ENCODE measurements at regions not wholly inside any gene's neighbourhood (a gene's known extent, or its start where the extent isn't known, plus 50 kb on each side); places are given as distances from the start of the nearest gene placed in this dataset.

DNA sequence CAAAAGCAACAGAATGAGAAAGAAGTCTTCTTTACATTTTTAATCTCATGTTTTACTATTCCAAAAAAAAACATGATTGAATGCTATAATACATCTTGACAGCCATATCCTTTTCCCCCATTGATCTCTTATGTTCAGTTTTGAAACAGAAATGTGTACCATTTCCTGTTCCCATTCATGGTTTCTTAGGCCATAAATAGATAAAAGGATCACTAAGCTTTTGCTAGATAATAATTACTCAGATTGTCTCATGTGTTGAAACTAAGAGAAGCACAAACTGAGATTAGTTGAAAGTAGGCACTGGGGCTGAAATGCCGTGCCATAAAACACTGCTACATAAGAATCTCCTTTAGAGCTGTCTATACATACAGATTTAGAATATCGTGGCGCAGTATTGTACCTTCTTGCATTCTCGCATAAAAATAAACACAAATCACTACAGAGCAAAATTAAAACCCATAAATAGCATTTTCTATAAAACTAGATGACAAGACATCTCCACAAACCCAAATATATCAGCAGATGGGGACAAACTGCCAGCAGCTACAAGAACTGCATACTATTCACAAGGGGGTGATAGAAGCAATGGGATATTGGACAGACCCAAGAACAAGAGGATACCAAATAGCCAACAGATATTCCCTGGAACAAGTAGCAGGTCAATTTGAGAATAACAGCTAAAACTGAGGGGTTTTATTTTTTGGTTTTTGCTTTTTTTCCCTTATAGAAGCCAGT lies 405.3 kb upstream of the PRMT6 start:
- no peak for DNase-seq (ENCODE audit: low spot score)

DNA sequence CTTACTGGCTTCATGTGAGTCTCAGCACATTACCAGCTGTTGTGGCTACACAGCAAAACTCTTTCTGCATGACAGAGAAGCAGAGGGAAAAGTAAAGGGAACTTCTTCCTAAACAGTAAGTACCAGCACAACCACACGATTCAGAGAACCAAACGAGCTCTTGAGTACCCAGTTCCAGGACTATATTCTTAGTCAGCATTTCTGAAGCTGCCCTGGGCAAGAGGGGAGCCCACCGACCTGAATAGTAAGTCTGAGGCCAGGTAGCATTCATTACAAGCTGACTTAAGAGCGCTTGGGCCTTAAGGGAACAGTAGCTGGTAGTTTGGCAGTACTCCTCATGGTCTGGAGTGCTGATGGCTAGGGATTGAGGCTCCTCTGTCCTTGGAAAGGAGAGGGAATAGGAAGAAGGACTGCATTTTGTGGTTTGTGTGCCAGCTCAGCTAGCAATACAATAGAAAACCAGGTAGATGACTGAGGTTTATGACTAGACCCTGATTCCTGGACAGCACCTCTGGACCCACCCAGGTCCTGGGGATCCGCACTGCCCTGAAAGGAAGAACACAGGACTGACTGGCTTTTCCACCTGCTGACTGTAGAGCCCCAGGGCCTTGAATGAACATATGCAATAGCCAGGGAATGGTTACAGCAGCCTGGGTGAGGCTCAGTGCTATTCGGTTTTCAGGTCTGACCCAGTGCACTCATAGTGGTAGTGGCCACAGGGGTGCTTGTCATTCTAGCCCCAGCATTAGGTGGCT lies 396.8 kb upstream of the PRMT6 start:
- no peak for DNase-seq (ENCODE audit: low spot score)

DNA sequence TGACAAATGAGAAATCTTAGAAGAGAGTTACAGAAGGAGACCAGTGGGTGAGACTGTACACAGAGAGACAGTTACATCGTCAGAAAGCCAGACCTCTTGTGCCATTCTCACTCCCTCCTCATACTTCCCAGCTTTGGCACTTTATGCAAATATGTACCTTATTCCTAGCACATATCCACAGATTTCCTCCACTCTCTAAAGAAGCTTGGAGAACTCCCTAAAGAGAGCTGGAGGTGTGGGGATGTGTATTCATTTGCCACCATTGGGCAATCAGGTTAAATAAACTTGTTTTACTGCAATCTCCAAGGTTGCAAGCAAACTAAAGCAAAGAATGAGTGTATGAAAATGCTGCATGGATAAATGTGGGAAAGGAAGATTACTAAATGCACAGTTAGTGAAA lies 380.9 kb upstream of the PRMT6 start:
- no peak for DNase-seq (ENCODE audit: low spot score)

DNA sequence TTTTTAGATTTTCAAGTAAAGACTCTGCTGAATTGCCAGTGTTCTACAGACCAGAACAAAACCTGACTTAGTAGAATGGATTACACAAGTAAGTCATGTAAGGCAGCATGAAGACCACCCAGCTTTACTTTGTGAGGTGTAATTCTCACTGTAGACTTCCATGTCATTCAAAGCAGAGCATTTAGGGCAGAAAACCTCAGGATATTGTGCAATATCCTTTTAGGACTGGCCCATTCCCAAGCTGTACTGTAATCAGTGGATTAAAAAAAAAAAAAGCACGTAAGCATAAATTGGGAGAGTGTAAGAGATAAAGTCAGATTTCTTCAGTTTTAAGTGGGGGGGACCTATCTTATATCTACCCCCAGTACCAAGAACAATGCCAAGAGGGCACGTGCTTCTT lies 380.5 kb upstream of the PRMT6 start:
- no peak for DNase-seq (ENCODE audit: low spot score)

DNA sequence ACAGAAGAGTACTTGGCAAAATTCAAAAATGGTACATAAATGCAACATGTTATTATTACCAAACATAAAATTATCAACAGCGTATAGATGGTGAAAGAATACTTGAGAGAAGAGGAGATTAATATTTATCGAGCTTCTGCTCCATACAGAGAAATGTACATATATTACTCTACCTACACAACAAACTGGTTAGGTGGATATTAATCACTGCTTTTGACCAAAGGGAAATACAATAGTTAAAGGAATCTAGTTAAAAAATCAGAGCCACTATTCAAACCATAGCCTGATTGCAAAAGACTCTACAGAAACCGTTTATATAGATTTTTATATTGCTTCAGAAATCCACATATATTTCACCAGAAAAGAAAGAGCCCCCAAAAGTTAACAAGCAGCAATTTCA lies 379.3 kb upstream of the PRMT6 start:
- no peak for DNase-seq (ENCODE audit: low spot score)

DNA sequence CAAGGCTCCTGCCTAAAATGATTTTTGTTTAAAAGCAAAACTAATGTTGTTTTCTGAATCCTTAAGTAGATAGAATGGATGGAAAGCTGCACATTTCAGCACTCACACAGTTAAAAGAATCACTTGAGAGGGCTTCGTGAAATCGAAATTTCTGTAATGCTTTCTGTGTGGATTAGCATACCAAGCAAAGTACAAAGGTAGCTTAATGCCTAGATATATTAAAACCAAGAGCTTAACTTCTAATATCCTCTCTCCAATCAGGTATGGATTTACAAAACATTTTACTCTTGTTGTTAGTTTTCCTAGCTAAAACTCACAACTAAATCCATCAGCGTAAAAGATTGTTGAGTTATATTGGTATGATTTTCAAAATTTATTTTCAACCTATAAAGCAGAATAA lies 378.8 kb upstream of the PRMT6 start:
- no peak for DNase-seq (ENCODE audit: low spot score)

DNA sequence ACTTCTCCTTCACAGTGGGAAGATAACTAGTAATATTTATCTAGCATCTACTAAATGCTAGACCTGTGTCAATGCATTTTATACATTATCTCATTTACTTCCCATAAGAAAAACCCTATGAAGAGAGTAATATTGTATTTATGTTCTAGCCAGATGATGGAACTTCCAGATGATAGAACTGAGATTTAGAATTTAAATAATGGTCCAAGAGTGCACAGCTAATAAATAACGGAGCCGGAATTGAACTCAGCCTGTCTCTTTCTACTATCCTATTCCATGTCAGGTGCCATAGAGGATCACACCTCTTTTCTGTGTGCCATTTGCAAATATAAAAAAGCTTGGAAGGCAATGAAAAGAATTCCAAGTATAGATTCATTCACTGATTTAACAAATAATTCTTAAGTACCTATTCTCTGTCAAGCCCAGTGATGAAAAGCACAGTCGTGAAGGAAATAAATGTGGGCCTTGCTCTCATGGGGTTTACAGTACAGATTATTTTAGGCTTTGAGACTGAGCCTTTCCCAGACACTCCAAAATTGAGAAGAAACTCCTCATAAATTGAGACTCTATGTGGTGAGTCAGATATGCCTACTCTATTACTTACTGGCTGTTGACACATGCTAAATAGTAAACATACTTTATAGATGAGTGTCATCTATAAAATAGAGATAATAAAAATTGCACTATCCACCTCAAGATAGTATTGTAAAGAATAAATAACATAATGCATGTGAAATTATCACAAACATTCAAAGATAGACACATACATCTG lies 378.0 kb upstream of the PRMT6 start:
- DNase-seq (ENCODE audit: low spot score), result no peak

DNA sequence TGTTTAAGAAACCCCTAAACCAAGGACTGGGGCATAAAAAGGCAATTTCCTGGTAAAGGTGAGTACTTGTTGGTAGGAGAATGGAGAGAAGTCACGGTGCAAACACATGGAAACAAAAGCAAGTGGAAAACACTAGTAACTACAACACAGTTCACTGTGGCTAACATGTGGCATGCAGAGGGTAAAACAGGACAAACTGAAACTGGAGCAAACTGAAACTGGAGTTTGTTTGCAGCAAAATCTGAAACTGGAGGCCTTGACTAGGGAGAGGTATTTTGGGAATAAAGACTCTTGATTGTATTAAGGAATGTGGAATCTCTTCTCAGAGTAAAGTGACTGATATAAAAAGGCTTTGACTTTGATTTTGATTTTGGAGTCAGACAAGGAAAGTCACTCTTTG lies 376.3 kb upstream of the PRMT6 start:
- no peak for DNase-seq (ENCODE audit: low spot score)

DNA sequence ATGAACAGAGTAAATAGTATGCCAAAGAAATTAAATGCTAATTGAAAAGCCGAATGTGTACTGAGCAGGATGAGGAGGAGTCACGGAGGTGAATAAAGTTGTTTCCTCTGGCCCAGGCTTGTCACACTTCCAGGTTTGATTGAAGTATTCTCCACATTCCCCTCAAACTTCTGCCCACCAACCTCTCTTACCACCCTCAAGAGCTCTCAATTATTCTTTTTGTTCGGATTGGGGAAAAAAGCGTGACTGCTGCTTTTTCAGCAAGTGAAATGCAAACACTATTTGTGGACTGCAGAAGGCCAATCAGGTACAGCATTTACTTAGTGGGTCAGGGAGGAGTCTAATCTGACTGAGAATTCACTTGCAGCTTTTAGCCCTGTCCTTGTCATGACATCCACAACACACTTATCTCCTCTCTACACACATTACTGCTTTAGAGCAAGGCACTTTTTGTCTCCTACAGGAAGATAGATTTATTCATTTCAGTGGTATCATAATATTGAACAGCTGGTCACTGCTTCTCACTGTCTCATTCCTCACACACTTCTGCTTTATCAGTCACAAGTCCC lies 375.6 kb upstream of the PRMT6 start:
- no peak for DNase-seq (ENCODE audit: low spot score)

DNA sequence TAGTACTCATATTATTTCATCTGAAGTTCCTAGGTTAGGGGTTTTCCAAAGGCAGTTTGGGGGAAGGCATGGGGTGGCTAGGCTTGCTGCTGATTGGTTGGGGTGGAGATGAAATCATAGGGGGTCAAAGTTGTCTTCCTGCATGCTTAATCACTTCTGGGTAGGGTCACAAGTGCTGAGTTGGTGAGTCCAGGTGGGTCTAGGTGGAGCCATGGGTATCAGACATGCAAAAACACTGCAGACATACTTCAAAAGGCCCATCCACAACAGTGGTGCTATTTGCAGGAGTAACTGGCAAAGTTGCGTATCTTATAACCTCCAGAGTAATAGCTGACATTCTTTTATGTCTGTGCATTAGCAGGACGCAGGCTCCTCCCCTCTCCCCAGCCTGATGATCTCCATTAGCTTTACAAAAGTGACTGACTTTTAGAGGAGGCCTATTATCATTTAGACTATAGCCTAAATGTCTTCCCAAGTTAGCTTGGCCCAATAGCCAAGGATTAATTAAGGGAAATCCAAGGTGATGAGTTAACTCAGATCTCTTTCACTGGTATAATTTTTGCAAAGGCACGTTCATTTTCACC lies 374.4 kb upstream of the PRMT6 start:
- no peak for DNase-seq (ENCODE audit: low spot score)

DNA sequence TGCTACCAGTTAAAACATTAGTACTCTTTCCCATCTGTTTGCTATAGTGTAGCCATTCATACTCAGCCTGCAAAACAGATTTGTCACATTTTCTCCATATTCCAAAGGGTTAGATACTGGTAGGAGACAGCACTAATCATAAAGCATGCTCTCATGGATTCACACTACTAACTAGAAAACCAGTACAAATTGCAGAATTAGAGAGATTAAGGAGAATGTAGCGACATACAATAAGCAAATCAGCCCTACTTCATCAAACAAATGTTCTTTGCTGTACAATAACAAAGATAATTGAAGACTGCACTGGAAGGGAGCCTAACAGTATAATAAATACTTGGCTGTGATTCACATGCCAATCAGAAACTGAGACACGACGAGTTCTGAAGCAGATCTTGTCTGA lies 368.0 kb upstream of the PRMT6 start:
- no peak for DNase-seq (ENCODE audit: low spot score)

DNA sequence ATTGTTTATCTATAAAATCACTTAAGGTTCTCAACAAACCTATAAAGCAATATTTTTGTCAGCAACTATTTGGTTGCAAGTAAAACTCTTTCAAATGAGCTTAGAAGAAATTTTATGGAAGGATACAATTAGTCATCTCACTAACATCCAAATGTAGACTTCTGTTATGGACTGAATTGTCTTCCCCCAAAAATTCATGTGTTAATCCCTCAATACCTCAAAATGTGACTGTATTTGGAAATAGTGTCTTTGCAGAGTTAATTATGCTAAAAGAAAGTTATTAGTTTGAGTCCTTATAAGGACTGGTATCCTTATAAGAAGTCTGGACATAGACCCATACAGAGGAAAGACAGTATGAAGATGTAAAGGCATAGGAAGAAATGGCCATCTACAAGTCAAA lies 357.8 kb upstream of the PRMT6 start:
- no peak for DNase-seq (ENCODE audit: low spot score)

DNA sequence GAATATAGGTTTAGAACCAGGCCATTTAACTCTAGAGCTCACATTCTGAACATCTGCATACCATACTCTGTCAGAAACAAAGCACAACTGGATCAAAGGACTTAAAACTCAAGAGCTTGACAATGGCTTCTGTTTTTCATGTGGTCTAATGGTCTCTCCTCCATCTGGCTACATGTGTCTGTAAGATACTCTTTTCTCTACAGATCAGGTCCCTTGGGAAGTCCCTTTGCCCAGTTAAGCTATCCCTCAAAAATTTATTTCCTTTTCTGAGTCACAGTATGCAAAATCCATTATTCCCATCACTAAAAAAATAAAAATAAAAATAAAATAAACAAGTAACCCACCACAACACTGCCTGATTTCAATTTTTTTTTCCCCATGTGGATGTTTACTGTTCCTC lies 357.0 kb upstream of the PRMT6 start:
- DNase-seq (ENCODE audit: low spot score), result no peak

DNA sequence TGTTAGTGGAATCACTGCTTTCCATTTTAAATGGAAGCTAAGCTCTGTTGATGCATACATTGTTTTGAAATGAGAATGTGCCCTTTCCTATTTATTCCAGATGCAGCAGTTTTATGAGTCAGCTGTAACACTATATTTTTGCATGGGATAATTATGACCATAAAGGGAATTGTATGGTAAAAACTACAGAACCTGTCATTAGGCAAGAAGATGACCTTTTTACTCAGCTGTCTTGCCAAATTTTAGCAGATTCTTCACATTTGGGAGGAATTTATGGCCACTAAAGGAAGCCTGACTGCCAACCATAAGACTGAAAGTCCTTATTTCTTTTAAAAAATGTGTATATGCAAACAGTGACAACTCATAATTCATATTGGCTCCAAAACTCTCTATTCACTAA lies 356.3 kb upstream of the PRMT6 start:
- no peak for DNase-seq (ENCODE audit: low spot score)

DNA sequence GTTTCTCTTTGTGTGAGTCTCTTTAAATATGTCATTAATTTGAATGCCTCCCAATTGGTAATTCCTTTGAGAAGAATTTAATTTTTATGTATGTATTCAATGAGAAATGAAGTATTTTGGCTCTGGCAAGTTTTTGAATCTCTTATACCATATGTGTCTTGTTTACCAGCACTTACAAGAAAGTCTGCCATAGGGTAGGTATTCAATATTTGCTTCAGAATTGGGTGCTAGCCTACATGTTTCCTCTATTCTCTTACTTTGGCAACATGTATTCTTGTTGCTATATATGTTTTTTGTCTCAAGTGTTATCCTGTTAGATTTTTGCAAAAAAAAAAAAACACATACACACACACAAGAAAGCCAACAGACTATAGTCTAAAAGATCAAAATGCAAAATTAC lies 350.5 kb upstream of the PRMT6 start:
- DNase-seq (ENCODE audit: low spot score), result no peak

DNA sequence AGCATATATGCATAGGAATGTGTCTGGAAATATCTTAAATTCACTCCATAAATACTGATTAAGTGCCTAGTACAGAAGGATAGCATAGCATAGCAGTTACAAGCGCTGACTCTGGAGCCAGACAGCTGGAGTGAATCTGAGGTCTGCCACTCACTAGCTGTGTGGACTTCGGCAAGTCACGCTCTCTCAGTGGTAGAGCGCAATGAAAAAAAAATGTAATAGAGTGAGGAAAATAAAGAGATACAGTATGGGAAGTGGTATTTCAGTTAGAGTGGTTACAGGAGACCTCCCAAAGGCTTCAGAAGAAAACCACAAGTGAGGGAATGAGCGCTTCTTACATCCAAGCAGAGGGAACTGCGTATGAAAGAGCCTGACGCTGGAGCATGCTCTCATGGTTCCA lies 338.9 kb upstream of the PRMT6 start:
- no peak for DNase-seq (ENCODE audit: low spot score)

DNA sequence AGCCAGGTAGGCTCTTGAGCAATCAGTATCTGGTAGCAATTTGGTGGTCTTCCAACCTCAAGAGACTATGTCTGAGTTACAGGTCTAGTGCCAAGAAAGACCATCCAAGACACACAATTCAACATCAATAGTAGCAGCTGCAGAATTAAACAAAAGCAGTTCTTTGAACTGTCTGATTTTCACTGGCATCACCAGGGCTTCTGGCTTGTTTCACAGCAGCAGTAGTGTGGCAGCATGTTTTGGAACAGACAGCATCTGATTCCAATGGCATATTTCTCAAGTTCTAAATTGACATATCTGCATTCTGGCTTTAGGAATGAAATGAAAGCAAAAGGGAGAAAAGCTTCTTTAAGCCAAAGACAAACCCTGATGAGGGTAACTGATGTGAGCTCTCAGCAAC lies 334.7 kb upstream of the PRMT6 start:
- DNase-seq (ENCODE audit: low spot score), result no peak

DNA sequence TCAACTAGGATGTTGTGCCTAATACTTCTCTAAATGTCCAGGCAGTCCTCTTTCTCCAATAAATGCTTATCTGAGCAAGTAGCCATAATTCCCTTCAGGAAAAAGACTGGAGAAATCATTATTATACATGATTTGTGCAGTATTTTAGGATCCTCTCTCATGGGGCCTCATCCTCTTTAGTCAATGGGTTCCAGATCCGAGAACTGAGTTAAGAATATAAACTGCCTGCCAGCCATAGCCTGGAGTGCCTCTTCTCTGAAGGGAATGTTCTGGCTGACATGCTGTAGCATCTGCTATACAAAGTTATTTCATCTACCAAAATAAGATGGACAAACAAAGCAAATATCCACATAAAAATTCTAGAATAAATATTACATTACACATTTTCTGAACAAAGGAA lies 334.0 kb upstream of the PRMT6 start:
- no peak for DNase-seq (ENCODE audit: low spot score)

DNA sequence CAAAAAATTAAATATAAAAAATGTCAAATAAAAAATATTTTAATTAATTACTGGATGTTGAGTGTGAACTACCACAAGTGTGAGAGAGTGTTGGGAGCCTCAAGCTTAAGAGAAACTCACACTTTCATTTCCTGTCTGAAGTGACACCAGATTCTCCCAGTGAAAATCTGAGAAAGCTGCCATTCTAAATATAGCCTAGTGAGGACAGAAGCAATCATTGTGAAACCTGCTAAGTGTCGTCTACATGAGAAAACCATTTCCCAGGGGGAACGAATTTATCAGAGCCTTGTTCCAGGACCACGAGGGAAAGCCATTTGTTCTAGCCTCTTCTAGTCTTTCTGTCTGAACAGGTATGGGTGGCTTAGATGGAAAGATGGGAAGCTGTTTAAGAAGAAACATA lies 329.3 kb upstream of the PRMT6 start:
- DNase-seq (ENCODE audit: low spot score), result no peak

DNA sequence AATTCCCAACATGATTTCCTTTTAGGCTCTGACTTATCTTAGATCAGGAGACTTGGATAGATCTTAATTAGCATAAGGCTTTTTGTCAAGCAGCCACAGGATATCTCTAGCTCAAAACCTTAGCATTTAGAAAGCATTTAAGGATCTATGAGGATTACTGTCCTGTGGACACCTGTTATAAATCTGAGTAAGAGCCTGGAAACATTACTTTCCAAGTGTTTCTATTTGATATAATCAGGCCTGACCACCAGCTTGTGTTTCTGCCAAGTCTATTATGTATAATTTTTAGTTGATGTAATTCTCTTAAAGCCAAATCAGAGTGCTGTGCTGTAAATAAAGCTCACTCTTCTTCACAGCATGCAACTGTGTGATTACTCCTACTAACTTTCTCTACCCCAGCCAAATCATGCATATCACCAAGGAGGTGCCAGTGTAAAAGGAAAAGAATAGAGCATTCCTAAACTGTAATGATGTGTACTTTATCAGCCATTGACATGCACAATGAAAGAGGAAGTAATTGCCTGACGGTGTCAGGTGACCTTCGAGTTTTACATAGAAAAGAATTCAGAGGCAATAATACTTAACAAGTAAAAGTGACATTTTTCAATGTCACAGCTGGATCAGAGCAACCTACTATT lies 309.9 kb upstream of the PRMT6 start:
- DNase-seq (ENCODE audit: low spot score), result no peak

DNA sequence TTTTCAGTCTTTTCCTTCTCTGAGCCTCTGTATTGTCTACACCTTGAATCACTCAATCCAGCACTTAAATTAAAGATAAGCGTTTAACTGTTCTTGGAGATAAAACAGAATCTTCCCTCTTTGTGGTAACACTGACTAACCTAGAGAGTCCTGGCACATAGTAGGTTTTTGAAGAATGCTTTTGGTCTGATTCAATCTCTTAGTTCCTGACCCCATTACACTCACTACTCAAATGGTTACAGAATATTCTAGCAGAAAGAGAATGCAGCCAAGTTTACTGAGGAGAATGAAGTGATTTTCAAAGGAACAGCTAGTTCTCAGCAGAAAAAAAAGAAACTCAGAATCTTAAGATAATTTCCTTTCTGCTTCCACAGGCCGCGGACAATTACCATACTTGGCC lies 309.2 kb upstream of the PRMT6 start:
- DNase-seq (ENCODE audit: low spot score), result no peak

DNA sequence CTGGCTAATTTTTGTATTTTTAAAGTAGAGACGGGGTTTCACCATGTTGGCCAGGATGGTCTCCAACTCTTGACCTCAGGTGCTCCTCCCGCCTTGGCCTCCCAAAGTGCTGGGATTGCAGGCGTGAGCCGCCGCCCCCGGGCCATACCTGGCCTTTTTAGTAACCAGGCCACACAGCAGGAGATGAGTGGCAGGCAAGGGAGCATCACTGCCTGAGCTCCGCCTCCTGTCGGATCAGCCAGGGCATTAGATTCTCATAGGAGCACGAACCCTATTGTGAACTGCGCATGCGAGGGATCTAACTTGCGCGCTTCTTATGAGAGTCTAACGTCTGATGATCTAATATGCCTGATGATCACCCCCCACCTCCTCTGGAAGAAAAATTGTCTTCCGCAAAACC lies 308.7 kb upstream of the PRMT6 start:
- DNase-seq (ENCODE audit: low spot score), result no peak
